Posterior vena cava (tissue), 2 donors: ENCODE measurements at regions not wholly inside any gene's neighbourhood (a gene's known extent, or its start where the extent isn't known, plus 50 kb on each side); places are given as distances from the start of the nearest gene placed in this dataset.

Source experiments
- DNase-seq: peaks from one replicate; pipeline ENCODE4 v3.0.0-alpha.2; 2020; ENCODE audit warnings: low spot score
- intact Hi-C, 2 donors: fragments of 100-400 bp; cut with DNase I; formaldehyde crosslinking; loops; one replicate each; pipeline versions ENCODE4 v1.14.1 to v1.14.2; 2022 to 2023
- donor health status: DM: yes; HTN: yes; CAD: no.
- donor health status: DM: yes; HTN: yes; CAD: no.

GRCh38 chr5:175021841-175022625, 297.7 kb downstream of the MSX2 start:
- no peak for DNase-seq
- intact Hi-C loops: no loop called here

GRCh38 chr5:175021321-175021720, 296.9 kb downstream of the MSX2 start:
- no peak for DNase-seq
- intact Hi-C loops: no loop called here

DNA sequence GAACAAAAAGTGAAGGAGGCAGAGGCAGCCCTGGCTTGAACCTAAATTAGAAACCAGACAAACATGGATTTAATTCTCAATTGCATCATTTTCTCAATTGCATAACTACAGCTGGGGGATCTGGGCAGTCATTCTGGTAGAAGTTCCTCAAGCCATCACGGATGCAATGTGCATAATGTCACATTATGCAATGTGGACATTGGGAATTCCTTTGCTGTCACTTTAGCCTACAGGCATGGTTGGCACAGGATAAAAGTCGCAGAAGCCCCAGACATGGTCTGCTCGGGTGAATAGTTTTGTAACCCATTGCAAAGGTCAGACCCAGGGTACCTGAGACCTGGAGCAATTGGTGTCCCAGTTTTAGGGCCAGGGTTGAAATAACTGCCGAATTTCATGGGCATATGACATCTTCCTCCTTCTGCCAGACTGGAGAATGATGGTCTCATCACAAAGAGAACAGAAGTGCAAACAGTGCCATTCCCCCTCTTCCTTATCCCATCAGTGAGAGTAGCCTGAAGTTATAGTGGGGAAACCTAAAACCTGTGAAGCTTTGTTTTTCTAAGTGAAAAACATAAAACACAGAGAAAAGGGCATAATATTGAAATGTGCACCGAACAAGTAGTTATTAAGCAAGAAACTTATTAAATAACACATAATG, 290.8 kb downstream of the MSX2 start:
- intact Hi-C loops: no loop called here
- DNase-seq: no peak

DNA sequence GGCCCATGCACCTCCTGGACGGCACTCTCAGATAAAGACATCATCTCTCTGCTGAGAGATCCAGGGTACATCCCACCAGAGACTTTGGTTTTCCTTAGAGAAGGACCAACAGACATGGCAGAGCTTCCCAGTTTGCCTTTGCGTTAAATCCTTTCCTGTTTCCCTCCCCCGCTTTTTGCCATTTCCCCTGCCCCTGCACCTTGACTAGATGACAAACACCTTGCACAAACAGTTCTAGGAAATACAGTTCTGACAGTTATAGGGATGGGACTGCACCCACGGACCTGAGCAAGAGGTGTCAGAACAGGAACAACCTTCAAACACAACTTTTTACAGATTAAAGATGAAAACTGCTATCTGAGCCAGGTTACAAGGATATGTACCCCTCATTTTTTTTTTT, 288.9 kb downstream of the MSX2 start:
- intact Hi-C loops: no loop called here
- DNase-seq: no peak

DNA sequence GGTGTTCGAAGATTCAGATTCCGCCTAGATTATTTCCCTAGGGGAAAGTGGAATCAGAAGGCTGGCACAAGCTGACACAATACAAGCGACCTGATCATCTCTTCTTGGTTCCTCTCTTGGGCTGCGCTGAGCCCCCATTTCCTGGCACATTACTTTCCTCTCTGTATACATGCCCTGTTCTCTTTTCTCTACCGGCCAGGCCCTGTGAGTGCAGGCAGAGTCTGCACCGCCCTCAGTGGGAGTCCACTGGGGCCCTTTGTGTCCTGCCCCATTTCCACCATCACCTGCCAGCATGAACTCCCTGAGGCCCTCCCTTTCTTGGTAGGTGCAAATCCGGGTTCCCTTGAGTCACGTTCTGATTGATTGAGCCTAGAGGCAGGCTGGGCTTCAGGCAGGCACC, 287.9 kb downstream of the MSX2 start:
- intact Hi-C loops: no loop called here
- no peak for DNase-seq

GRCh38 chr5:175003531-175003930, 279.1 kb downstream of the MSX2 start:
- no peak for DNase-seq
- intact Hi-C loops: no loop called here

DNA sequence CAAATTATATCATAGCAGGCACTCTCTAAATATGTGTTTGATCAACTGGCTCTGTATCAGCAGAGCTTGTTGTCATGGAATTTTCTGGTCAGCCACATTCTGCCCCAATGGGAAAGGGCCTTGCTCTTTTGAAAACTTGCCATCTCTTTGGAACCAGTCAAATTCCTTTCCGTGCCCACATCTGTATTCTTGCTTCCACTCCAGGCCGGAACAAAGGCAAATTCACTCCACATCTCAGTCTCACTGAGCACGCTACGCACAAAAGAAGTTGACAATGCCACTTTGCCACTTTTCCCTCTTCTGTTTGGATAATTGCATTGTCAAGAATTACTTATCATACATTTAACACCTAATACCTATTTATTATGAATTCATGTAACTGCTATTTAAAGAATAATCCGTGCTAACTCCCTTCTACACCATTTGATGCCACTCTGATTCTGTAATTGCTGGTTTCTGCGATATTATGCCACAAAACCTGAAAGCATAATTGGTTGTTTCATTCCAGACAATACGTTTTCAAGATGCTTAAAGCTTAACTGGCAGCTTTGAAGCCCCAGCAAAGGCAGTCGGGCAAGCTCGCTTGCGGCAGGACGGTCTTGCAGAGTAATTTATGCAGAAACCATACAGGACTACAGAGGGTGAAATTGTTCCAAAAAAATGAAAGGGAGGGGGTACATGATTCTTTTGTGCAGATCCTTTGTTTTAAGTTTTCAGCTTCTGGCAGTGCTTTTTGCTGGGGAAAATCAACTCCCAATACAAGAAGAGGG, 277.7 kb downstream of the MSX2 start:
- intact Hi-C loops: no loop called here
- no peak for DNase-seq

GRCh38 chr5:175001311-175001710, 276.9 kb downstream of the MSX2 start:
- intact Hi-C loops: no loop called here
- no peak for DNase-seq

DNA sequence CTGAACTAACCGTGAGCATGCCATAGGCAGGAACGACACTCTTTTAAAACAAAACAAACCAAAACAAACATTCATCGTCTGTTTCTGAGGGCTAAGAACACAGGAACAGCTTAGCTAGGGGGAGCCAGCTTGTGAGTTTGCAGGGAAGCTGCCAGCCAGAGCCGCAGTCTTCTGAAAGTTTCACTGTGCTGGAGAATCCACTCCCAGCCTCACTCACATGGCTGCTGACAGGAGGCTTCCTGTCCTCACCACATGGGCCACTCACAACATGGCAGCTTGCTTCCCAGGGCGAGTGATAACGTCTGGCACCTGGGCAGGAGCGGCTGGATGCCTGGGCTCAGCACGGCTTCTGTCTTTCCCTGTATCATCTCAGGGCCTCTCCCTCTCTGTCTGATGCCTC, 275.2 kb downstream of the MSX2 start:
- intact Hi-C loops: no loop called here
- no peak for DNase-seq

DNA sequence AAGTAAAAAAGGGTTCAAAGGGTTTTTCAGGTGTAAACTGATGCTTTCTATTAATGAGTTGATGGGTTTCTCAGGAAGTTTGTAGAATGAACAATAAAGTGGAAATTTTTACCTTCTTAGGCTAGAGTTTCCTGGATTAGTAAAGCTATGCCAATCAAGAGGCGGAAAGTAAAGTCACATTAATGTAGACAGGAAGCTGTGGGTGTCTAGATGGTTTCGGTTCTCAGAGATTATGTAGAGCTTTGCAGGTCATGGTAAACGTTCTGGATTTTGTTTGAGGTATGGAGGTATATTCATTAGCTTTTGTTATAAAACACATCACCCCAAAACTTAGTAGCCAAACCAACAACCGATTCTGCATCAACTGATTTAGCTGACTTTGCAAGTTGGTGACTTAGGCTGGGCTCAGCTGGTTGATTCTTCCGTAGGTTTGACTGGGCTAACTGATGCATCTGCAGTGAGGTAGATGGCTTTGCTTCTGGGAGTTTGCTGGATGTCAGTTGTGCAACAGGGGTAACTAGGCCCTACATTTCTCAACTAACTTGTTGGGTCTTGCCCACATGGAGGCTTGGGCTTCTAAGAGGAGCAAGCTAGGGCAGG, 273.8 kb downstream of the MSX2 start:
- no peak for DNase-seq
- intact Hi-C loops: no loop called here

DNA sequence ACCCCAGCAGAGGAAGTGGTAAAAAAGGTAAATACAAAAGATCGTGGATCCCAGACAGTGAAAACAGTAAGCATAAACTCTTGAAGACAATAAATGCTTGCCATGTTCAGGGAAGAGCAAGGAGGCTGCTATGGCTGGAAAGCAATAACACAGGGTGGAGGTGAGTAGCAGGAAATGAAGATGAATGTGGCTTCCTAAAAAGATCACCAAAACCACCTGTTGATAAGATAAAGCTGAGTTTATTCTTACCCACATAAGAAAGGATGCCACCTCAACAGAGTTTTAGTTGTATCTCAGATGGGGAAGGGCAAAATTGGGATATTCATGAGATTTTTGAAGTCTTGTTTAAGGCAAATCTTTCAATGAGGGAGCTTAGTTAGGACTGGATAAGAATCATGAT, 273.3 kb downstream of the MSX2 start:
- no peak for DNase-seq
- intact Hi-C loops: no loop called here

DNA sequence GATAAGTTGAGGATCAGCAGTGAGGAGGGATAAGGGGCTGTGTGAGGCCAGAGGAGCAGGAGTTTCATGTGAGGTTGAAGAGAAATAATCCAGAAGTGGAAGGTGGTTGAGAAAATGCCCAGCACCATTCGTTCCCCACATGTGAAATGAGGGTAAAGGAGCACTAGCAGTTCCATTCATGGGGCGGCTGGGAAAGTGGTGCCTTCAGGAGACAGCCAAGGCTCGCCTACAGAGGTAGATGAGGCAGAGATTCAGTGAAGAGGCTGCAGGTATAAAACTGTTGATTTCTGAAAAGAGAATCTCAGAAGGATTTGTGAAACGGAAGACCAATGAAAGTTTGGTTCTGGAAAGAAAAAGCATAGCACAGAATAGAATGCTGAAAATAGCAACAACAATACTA, 272.6 kb downstream of the MSX2 start:
- intact Hi-C loops: no loop called here

GRCh38 chr5:174995827-174996226, 271.4 kb downstream of the MSX2 start:
- intact Hi-C loops: no loop called here
- DNase-seq: no peak

More for the DNA sequence above, 272.6 kb downstream of the MSX2 start:
- DNase-seq: no peak

DNA sequence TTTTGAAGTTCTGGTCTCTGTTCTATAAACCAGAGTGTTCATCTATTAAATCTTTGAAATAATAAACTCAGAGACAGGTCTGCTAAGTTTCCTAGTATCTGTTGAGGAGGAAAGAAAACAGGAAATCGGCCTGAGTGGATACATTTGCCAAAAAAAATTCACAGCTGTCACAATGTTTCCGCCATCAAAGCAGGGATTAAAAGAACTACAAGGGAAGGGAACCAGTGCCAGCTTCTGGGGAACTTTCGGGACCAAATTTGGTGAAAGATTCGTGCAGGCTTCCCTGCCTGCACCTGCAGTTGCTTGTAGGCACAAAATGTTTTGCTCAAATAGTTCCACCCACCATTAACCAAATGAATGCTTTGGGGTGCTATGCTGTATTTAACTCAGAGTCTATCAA, 267.5 kb downstream of the MSX2 start:
- intact Hi-C loops: no loop called here
- no peak for DNase-seq

DNA sequence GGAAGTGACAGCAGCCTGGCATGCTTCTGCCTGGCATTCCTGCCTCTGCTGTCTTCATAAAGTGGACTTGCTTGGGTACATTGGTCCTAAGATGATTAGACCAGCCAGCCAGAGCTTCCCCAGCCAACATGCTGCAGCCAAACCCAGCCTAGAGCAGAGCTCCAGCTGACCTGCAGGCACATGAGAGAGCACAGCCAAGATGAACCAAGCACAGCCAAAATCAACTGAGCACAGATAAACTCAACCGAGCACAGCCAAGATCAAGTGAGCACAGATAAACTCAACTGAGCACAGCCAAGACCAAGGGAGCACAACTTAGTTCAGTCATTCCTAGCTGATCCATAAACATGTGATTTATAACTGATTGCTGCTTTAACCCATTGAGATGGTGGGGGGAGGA, 266.5 kb downstream of the MSX2 start:
- no peak for DNase-seq
- intact Hi-C loops: loop anchor here in 1 of 2 donors (1.0 kb wide), 1 partner anchor 21 kb away; no protein-coding TSS in a partner anchor

DNA sequence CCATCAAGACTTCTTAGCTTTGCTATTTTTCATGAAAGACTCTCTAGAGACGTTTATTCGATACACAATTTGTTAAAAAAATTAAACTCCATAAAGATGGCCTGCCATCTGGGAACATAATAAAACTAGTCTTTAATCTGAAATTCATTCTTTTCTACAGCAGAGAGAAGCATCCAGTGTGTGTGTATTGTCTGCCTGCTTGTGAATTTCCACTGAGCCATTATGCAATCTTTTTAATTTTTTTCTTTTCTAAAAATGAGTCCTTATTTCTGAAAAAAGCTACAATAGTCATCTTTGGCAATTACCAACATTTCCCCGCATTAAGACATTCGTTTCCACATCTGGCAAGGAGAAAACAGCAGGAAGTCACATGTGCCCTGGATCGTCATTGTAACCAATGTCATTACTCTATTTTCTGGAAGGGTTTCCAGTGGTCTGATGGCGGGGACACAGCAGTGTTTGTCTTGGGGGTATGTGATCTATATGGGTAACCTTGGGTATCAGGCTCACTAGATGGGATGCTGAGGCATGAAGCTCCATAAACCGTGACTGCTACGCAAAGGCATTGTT, 263.1 kb downstream of the MSX2 start:
- intact Hi-C loops: no loop called here
- no peak for DNase-seq

DNA sequence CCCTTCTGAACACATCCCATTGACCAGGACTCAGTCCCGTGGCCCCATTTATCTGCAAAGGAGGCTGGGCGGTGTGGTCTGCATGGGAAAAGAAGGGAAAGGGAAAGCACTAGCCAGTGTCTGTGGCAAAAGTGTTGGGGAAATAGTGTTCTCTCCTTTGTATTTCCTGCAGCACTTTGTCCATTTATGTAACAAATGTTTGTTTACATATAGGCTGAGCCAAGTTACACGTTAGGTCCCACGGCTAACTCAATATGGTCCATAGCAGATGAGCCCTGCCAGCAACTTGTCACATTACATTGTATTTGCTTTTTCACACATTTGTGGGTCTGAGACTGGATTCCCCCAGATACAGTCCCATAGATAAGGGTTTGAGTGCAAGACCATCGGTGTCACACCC, 260.5 kb downstream of the MSX2 start:
- intact Hi-C loops: no loop called here
- DNase-seq: no peak

GRCh38 chr5:174982485-174982884, 258.1 kb downstream of the MSX2 start:
- no peak for DNase-seq
- intact Hi-C loops: no loop called here

GRCh38 chr5:174981416-174981815, 257.0 kb downstream of the MSX2 start:
- no peak for DNase-seq
- intact Hi-C loops: no loop called here

- intact Hi-C loops: no loop called here
- no peak for DNase-seq
These were observed 256.6 kb downstream of the MSX2 start for GRCh38 chr5:174980952-174981351.
